ELR (cell line): ENCODE measurements at regions not wholly inside any gene's neighbourhood (a gene's known extent, or its start where the extent isn't known, plus 50 kb on each side); places are given as distances from the start of the nearest gene placed in this dataset.

Source experiments
- DNase-seq: peaks from one replicate; pipeline ENCODE4 v3.0.0-alpha.2; 2015; ENCODE audit warnings: low read depth

- DNase-seq: no peak
Observed at GRCh38 chr14:55500219-55500701, 59.8 kb upstream of the TBPL2 start.

- no peak for DNase-seq
Observed at GRCh38 chr14:55500708-55501107, 60.3 kb upstream of the TBPL2 start.

- DNase-seq: no peak
Observed at GRCh38 chr14:55502746-55503284, 62.4 kb upstream of the TBPL2 start.

GRCh38 chr14:55505846-55506245 lies 65.4 kb upstream of the TBPL2 start:
- DNase-seq: no peak

DNA sequence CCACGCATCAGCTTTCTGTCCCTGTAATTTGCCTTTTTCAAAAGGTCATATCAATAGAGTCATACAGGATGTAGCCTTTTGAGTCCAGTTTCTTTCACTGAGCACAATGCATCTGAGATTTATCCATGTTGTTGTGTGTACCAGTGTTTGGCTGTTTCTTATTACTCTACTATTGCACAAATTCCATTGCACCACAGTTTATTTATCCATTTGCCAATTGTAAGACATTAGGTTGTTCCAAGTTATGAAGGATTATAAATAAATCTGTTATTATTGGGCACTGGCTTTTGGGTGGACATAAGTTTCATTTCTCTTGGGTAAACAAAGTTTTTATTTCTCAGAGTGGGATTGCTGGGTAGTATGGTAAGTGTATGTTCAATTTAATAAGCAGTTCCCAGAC lies 68.3 kb upstream of the TBPL2 start:
- DNase-seq: no peak

GRCh38 chr14:55512421-55512820 lies 67.6 kb upstream of the KTN1 start:
- no peak for DNase-seq

DNA sequence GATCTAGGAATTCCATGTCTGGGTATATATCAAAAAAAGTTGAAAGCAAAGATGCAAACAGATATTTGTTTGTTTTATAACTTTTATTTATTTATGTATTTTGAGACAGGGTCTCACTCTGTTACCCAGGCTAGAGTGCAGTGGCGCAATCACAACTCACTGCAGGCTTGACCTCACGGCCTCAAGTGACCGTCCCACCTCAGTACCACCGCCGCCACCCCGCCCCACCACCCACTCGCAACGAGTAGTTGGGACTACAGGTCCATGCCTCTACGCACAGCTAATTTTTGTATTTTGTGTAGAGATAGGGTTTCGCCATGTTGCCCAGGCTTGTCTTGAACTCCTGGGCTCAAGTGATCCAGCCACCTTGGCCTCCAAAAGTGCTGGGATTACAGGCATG lies 66.5 kb upstream of the KTN1 start:
- DNase-seq: no peak

- DNase-seq: peak; percentile 79
Observed at GRCh38 chr14:55514819-55515490, 65.1 kb upstream of the KTN1 start.

- DNase-seq: no peak
Observed at GRCh38 chr14:55516776-55517175, 63.2 kb upstream of the KTN1 start.

DNA sequence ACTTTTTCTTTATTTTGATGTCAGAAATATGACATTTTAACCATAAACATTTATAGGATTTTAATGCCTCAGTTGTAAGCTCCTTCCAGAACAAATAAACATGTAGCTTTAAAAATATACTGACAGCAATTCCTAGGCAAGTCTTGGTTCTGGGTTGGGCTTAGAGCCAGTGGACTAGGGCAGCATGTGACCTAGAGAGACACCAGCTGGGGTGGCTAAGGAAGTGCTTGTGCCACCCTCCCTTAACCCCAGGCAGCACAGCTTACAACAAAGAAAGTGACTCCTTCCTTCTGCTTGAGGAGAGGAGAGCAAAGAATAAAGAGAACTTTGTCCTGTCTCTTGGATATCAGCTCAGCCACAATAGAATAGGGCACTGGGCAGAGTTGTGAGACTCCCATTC lies 61.6 kb upstream of the KTN1 start:
- DNase-seq: no peak

DNA sequence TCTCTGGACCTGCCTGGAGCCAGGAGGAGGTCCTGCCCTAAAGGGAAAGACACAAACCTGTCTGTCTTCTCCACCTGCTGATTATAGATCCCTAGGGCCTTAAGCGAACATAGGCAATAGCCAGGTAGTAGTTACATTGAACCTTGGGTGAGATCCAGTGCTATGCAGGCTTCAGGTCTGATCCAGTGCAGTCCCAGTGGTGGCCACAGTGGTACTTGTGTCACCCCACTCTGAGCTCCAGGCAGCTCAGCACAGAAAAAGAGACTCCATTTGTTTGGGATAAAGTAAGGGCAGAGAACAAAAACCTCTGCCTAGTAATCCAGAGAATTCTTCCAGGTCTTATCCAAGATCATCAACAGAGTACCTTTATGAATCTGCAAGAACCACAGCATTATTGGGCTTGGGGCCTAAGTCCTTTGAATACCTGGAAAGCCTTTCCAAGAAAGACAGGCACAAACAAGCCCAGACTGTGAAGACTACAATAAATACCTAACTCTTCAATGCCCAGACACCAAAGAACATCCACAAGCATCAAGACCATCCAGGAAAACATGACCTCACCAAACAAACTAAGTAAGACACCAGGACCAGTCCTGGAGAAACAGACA lies 60.4 kb upstream of the KTN1 start:
- DNase-seq: peak; percentile 9

- no peak for DNase-seq
Observed at GRCh38 chr14:55523321-55523720, 56.7 kb upstream of the KTN1 start.
